Coronary artery (tissue), 2 donors: ENCODE measurements at regions not wholly inside any gene's neighbourhood (a gene's known extent, or its start where the extent isn't known, plus 50 kb on each side); places are given as distances from the start of the nearest gene placed in this dataset.

ENCODE experiments used
- DNase-seq: peaks from one replicate; pipeline ENCODE4 v3.0.0-alpha.2; 2017; ENCODE audit warnings: low spot score
- H3K27ac ChIP-seq, 2 donors: fragments of 200-600 bp; sonication (generic); one replicate each; pipeline ENCODE4 v1.5.1; 2016 to 2019
- H3K4me3 ChIP-seq: fragments of 200-600 bp; sonication (generic); 2 replicates; pipeline ENCODE4 v1.5.1; 2016; ENCODE audit warnings: mild to moderate bottlenecking, moderate library complexity
- CTCF ChIP-seq: fragments of 200-600 bp; sonication (generic); IDR thresholded peaks from one replicate; pipeline ENCODE4 v1.5.1; 2019; ENCODE audit warnings: antibody characterized with exemption

GRCh38 chr18:38025433-38026038, 459.9 kb upstream of the CELF4 start:
- H3K4me3 ChIP-seq = no peak overlapping the region
- no peak for TF ChIP-seq CTCF

GRCh38 chr18:38023871-38024270, 458.3 kb upstream of the CELF4 start:
- no peak overlapping the region for H3K4me3 ChIP-seq
- DNase-seq = no peak
- TF ChIP-seq CTCF = no peak
- no peak overlapping the region for H3K27ac ChIP-seq

More at GRCh38 chr18:38025433-38026038, 459.9 kb upstream of the CELF4 start:
- no peak overlapping the region for H3K27ac ChIP-seq
- DNase-seq = no peak

GRCh38 chr18:38022234-38022633, 456.6 kb upstream of the CELF4 start:
- H3K27ac ChIP-seq = no peak overlapping the region
- TF ChIP-seq CTCF = no peak
- no peak for DNase-seq
- no peak overlapping the region for H3K4me3 ChIP-seq

- Histone ChIP-seq H3K27ac (no peak overlapping the region), H3K4me3 (no peak overlapping the region)
- TF ChIP-seq CTCF = no peak
- DNase-seq = no peak
These were observed 453.7 kb upstream of the CELF4 start for GRCh38 chr18:38019292-38019691.

- DNase-seq = no peak
- Histone ChIP-seq H3K27ac (no peak overlapping the region), H3K4me3 (no peak overlapping the region)
- no peak for TF ChIP-seq CTCF
These were observed 445.6 kb upstream of the CELF4 start for GRCh38 chr18:38010971-38011857.

GRCh38 chr18:38010037-38010436, 444.4 kb upstream of the CELF4 start:
- H3K27ac ChIP-seq = no peak overlapping the region
- no peak overlapping the region for H3K4me3 ChIP-seq
- TF ChIP-seq CTCF = no peak
- no peak for DNase-seq

- Histone ChIP-seq H3K4me3 (no peak overlapping the region), H3K27ac (no peak overlapping the region)
- no peak for DNase-seq
- no peak for TF ChIP-seq CTCF
These were observed 443.7 kb upstream of the CELF4 start for GRCh38 chr18:38009320-38009719.
